ENCODE measurements at regions not wholly inside any gene's neighbourhood (a gene's known extent, or its start where the extent isn't known, plus 50 kb on each side); places are given as distances from the start of the nearest gene placed in this dataset.

- H4K20me1 ChIP-seq (ENCODE audit: insufficient read depth, low read length): no peaks in the 10 kb centered on the region; the same call in 1 of the 2 replicates
- H3K9ac ChIP-seq (ENCODE audit: low read depth, low read length): no peak overlapping the region
- no peak for TF ChIP-seq EZH2 (IDR thresholded peaks at IDR 0.05; ENCODE audit: borderline replicate concordance, low read depth, low read length, severe bottlenecking)
- DNase-seq (no peak), ATAC-seq (ENCODE audit: insufficient read depth, low read depth) (no peak)
- no peaks in the 10 kb centered on the region for H3K36me3 ChIP-seq (ENCODE audit: insufficient read depth, low read length)
- no peak overlapping the region for H3K4me3 ChIP-seq (ENCODE audit: low read depth in 1 of 2, low read length in 2 of 2)
- no peaks in the 10 kb centered on the region for H3K4me1 ChIP-seq (ENCODE audit: insufficient read depth, low read length)
- no peaks in the 10 kb centered on the region for H3K79me2 ChIP-seq (ENCODE audit: insufficient read depth, low read length)
- no peak overlapping the region for H3K4me2 ChIP-seq (ENCODE audit: insufficient read depth, low read length)
- peaks cover 6% of the 10 kb centered on the region for H3K27me3 ChIP-seq (ENCODE audit: insufficient read depth, low read length, poor library complexity)
- no peak overlapping the region for H3K27ac ChIP-seq (ENCODE audit: low read length)
- no peaks in the 10 kb centered on the region for H3K9me3 ChIP-seq (ENCODE audit: insufficient read depth, low read length, severe bottlenecking)
- H2AFZ ChIP-seq (ENCODE audit: low read depth, low read length): no peak overlapping the region
These were observed 128.3 kb upstream of the SORCS3 start for GRCh38 chr10:104512800-104513199.

GRCh38 chr10:104515678-104516199 lies 125.4 kb upstream of the SORCS3 start:
- Histone ChIP-seq H3K27ac (ENCODE audit: low read length) (no peak overlapping the region), H2AFZ (ENCODE audit: low read depth, low read length) (no peak overlapping the region), H3K79me2 (ENCODE audit: insufficient read depth, low read length) (no peaks in the 10 kb centered on the region), H3K4me1 (ENCODE audit: insufficient read depth, low read length) (no peaks in the 10 kb centered on the region), H4K20me1 (ENCODE audit: insufficient read depth, low read length) (no peaks in the 10 kb centered on the region; the same call in 1 of the 2 replicates), H3K9me3 (ENCODE audit: insufficient read depth, low read length, severe bottlenecking) (no peaks in the 10 kb centered on the region), H3K27me3 (ENCODE audit: insufficient read depth, low read length, poor library complexity) (no peaks in the 10 kb centered on the region), H3K4me2 (ENCODE audit: insufficient read depth, low read length) (no peak overlapping the region), H3K36me3 (ENCODE audit: insufficient read depth, low read length) (no peaks in the 10 kb centered on the region), H3K9ac (ENCODE audit: low read depth, low read length) (no peak overlapping the region), H3K4me3 (ENCODE audit: low read depth in 1 of 2, low read length in 2 of 2) (no peak overlapping the region)
- DNase-seq: no peak
- no peak for ATAC-seq (ENCODE audit: insufficient read depth, low read depth)
- TF ChIP-seq EZH2 (IDR thresholded peaks at IDR 0.05; ENCODE audit: borderline replicate concordance, low read depth, low read length, severe bottlenecking): no peak
- TF ChIP-seq CTCF (IDR thresholded peaks at IDR 0.05; ENCODE audit: borderline replicate concordance, extremely low read depth, low read length, poor library complexity, severe bottlenecking): no peak

GRCh38 chr10:104516986-104517385 lies 124.1 kb upstream of the SORCS3 start:
- H3K27ac ChIP-seq (ENCODE audit: low read length): no peak overlapping the region
- DNase-seq: no peak
- no peak overlapping the region for H3K4me2 ChIP-seq (ENCODE audit: insufficient read depth, low read length)
- no peak overlapping the region for H3K9ac ChIP-seq (ENCODE audit: low read depth, low read length)
- H3K79me2 ChIP-seq (ENCODE audit: insufficient read depth, low read length): no peaks in the 10 kb centered on the region
- no peak for ATAC-seq (ENCODE audit: insufficient read depth, low read depth)
- H3K4me1 ChIP-seq (ENCODE audit: insufficient read depth, low read length): no peaks in the 10 kb centered on the region
- TF ChIP-seq EZH2 (IDR thresholded peaks at IDR 0.05; ENCODE audit: borderline replicate concordance, low read depth, low read length, severe bottlenecking) (no peak), CTCF (IDR thresholded peaks at IDR 0.05; ENCODE audit: borderline replicate concordance, extremely low read depth, low read length, poor library complexity, severe bottlenecking) (no peak)
- no peaks in the 10 kb centered on the region; the same call in 1 of the 2 replicates for H4K20me1 ChIP-seq (ENCODE audit: insufficient read depth, low read length)
- no peak overlapping the region for H3K4me3 ChIP-seq (ENCODE audit: low read depth in 1 of 2, low read length in 2 of 2)
- no peaks in the 10 kb centered on the region for H3K27me3 ChIP-seq (ENCODE audit: insufficient read depth, low read length, poor library complexity)
- no peaks in the 10 kb centered on the region for H3K9me3 ChIP-seq (ENCODE audit: insufficient read depth, low read length, severe bottlenecking)
- H3K36me3 ChIP-seq (ENCODE audit: insufficient read depth, low read length): no peaks in the 10 kb centered on the region
- no peak overlapping the region for H2AFZ ChIP-seq (ENCODE audit: low read depth, low read length)

GRCh38 chr10:104517946-104518345 lies 123.1 kb upstream of the SORCS3 start:
- ATAC-seq (ENCODE audit: insufficient read depth, low read depth): no peak

More at GRCh38 chr10:104517946-104518345, 123.1 kb upstream of the SORCS3 start:
- Histone ChIP-seq H3K79me2 (ENCODE audit: insufficient read depth, low read length) (no peaks in the 10 kb centered on the region), H2AFZ (ENCODE audit: low read depth, low read length) (no peak overlapping the region), H3K4me2 (ENCODE audit: insufficient read depth, low read length) (no peak overlapping the region), H3K27ac (ENCODE audit: low read length) (no peak overlapping the region), H3K27me3 (ENCODE audit: insufficient read depth, low read length, poor library complexity) (no peaks in the 10 kb centered on the region), H3K9me3 (ENCODE audit: insufficient read depth, low read length, severe bottlenecking) (no peaks in the 10 kb centered on the region), H3K4me3 (ENCODE audit: low read depth in 1 of 2, low read length in 2 of 2) (no peak overlapping the region), H3K4me1 (ENCODE audit: insufficient read depth, low read length) (no peaks in the 10 kb centered on the region), H3K9ac (ENCODE audit: low read depth, low read length) (no peak overlapping the region), H3K36me3 (ENCODE audit: insufficient read depth, low read length) (no peaks in the 10 kb centered on the region), H4K20me1 (ENCODE audit: insufficient read depth, low read length) (no peaks in the 10 kb centered on the region)
- TF ChIP-seq CTCF (IDR thresholded peaks at IDR 0.05; ENCODE audit: borderline replicate concordance, extremely low read depth, low read length, poor library complexity, severe bottlenecking) (no peak), EZH2 (IDR thresholded peaks at IDR 0.05; ENCODE audit: borderline replicate concordance, low read depth, low read length, severe bottlenecking) (no peak)
- no peak for DNase-seq
